SU-DHL-6 (cell line): ENCODE measurements at regions not wholly inside any gene's neighbourhood (a gene's known extent, or its start where the extent isn't known, plus 50 kb on each side); places are given as distances from the start of the nearest gene placed in this dataset.

ENCODE experiments used
- EZH2phosphoT487 ChIP-seq: fragments of 200-600 bp; sonication (generic), shearing (Covaris generic); conservative IDR thresholded peaks from 2 replicates; pipeline ENCODE4 v1.6.1; 2018; ENCODE audit warnings: mild to moderate bottlenecking, antibody characterized with exemption, low read length, moderate library complexity, mixed read lengths
- TF ChIP-seq, protein P1 (sequence below): fragments of 200-600 bp; sonication (generic); IDR thresholded peaks from one replicate; pipeline ENCODE4 v1.5.1; 2017; ENCODE audit warnings: antibody characterized with exemption, mild to moderate bottlenecking, low read length, moderate library complexity; ENCODE audit not compliant: insufficient read depth, poor library complexity, severe bottlenecking

DNA sequence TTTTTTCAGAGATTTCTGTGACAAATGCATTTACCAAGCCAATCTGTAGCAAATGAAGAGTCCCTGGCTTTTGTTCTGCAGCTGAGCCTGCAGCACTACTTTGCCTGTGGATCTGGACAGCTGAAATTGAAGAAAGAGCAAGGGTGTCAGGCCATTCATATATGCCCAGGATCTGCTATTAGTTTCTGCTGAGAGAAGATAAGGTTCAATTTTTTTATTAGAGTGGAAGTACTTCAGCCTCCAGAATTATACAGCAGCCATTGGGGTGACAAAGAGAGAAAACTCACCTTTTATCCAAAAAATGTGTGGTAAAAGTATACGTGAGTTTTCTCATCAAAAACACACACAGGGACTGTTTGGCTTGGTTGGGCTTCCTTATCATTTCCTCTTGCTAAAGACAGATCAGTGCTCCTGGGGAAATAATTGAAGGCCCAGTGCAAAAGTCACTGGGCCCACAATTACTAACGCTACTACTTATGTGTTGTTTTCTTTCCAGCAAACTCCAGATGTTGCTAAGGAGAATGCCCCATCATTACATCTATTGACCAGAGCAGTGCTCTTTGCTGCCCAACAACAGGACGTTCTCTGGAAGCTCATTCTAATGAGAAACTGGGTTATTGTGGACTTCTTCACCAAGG, 138.6 kb downstream of the CEMIP2 start:
- TF ChIP-seq, protein P1, sequence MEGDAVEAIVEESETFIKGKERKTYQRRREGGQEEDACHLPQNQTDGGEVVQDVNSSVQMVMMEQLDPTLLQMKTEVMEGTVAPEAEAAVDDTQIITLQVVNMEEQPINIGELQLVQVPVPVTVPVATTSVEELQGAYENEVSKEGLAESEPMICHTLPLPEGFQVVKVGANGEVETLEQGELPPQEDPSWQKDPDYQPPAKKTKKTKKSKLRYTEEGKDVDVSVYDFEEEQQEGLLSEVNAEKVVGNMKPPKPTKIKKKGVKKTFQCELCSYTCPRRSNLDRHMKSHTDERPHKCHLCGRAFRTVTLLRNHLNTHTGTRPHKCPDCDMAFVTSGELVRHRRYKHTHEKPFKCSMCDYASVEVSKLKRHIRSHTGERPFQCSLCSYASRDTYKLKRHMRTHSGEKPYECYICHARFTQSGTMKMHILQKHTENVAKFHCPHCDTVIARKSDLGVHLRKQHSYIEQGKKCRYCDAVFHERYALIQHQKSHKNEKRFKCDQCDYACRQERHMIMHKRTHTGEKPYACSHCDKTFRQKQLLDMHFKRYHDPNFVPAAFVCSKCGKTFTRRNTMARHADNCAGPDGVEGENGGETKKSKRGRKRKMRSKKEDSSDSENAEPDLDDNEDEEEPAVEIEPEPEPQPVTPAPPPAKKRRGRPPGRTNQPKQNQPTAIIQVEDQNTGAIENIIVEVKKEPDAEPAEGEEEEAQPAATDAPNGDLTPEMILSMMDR, result no peak
- no peak for TF ChIP-seq EZH2phosphoT487
